IPS-18a (cell line): ENCODE measurements at regions not wholly inside any gene's neighbourhood (a gene's known extent, or its start where the extent isn't known, plus 50 kb on each side); places are given as distances from the start of the nearest gene placed in this dataset.
"Not testable (repeated sequence)": the region's sequence is repeated elsewhere in the genome, so short reads cannot be mapped to it uniquely, and the experiment has no call there.

ENCODE experiments used
- H3K27ac ChIP-seq: one replicate; pipeline ENCODE4 v1.5.1; 2013; ENCODE audit warnings: low read length
- H3K27me3 ChIP-seq: one replicate; pipeline ENCODE4 v1.6.1; 2013; ENCODE audit warnings: mild to moderate bottlenecking, low read length; ENCODE audit not compliant: control insufficient read depth, insufficient read depth
- H3K36me3 ChIP-seq: one replicate; pipeline ENCODE4 v1.6.1; 2013; ENCODE audit warnings: low read depth, low read length; ENCODE audit not compliant: control insufficient read depth
- H3K4me1 ChIP-seq: one replicate; pipeline ENCODE4 v1.6.1; 2013; ENCODE audit warnings: low read depth, low read length; ENCODE audit not compliant: control insufficient read depth
- H3K4me3 ChIP-seq: one replicate; pipeline ENCODE4 v1.5.1; 2013; ENCODE audit warnings: low read length
- H3K9ac ChIP-seq: one replicate; pipeline ENCODE4 v1.6.1; 2013; ENCODE audit warnings: mild to moderate bottlenecking, low read length, moderate library complexity
- H3K9me3 ChIP-seq: one replicate; pipeline ENCODE4 v1.6.1; 2013; ENCODE audit warnings: low read depth, low read length; ENCODE audit not compliant: control insufficient read depth

DNA sequence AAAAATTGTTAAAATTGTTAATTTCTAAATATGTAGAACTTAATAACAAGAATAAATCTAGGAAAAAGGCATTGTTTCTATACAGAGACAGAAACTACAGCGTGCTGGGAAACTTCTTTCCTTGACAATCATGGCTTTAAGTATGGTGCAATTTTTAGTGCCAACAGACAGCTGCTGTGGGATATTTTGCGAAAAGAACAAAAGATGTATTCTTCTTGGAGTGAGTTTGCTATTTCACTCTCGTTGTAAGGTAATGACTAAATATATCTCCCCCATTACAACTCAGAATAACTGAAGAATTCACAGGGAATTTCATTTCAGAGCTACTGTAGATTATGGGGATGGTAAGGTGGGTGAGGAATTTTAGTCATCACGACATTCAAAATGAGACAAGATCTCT, 2055.0 kb upstream of the ACO1 start:
- Histone ChIP-seq H3K4me3 (no peak overlapping the region), H3K9ac (no peak overlapping the region), H3K27me3 (no peaks in the 10 kb centered on the region), H3K27ac (no peak overlapping the region), H3K9me3 (no peaks in the 10 kb centered on the region), H3K4me1 (no peaks in the 10 kb centered on the region), H3K36me3 (no peaks in the 10 kb centered on the region)

DNA sequence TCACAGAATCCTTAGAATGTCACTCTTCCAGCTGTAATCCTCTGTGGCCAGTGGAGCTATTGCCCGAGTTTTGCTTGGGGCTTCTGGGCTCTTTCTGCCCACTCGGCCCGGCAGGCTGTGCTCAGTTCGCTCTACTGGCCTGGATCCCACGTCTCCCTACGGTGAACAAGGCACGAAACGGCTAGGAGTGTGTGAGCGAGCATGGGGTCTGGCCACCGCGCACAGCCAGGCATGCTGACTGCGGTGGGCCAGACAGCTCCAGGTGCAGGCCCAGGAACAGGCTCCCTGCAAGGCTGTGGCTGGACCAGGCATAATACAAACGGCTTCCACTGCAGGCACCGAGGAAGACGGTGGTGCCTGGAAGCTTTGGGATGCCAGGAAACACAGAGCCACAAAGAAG, 2035.5 kb upstream of the ACO1 start:
- Histone ChIP-seq H3K27ac (no peak overlapping the region), H3K27me3 (no peaks in the 10 kb centered on the region), H3K4me3 (no peak overlapping the region), H3K9me3 (no peaks in the 10 kb centered on the region), H3K9ac (no peak overlapping the region), H3K36me3 (no peaks in the 10 kb centered on the region), H3K4me1 (no peaks in the 10 kb centered on the region)

DNA sequence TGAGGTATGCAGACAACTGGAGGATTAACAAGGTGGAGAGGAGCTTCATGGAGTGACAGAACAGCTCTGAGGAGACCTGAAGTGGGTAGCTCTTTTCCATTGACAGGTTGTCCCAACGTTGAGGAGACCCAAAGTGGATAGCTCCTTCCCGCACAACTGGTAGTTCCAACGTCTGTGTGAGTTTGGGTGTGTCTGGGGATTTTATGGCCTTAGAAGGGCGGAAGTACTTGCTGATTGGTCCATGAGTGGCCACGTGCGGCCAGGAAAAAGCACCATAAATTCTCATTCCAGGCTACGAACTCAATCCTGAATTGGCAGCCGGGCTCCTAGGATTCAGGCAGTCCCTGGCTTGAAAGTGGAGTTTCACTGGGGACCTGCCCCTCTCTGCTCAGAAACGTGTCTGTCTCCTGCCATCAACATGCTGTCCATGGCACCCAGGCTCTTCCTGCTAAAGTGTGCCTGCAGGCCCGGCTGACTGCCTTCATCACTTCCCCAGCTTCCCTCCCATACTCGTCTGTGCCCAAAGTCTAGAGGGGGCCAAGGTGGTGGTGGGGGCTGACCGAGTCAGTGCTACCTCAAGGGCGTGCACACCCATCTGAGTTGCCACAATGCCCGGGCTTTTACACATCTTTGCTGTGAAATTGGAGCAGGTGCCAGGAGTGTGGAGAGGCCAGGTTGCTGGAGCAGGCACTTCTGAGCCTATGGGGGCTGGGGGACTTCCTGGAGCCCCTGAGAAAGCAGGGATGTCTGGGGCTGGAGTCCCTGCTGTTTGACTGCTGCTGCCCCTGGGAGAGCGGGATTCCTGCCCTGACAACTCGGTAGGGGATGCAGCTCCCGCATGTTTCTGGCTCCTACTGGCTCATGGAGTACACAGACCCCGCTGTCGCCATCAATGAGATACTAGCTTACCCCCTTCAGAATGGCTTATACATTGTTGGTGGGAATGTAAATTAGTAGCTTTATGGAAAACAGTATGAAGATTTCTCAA, 2034.6 kb upstream of the ACO1 start:
- Histone ChIP-seq H3K36me3 (no peaks in the 10 kb centered on the region), H3K27ac (no peak overlapping the region), H3K9me3 (no peaks in the 10 kb centered on the region), H3K4me1 (no peaks in the 10 kb centered on the region), H3K4me3 (no peak overlapping the region), H3K27me3 (no peaks in the 10 kb centered on the region), H3K9ac (no peak overlapping the region)

DNA sequence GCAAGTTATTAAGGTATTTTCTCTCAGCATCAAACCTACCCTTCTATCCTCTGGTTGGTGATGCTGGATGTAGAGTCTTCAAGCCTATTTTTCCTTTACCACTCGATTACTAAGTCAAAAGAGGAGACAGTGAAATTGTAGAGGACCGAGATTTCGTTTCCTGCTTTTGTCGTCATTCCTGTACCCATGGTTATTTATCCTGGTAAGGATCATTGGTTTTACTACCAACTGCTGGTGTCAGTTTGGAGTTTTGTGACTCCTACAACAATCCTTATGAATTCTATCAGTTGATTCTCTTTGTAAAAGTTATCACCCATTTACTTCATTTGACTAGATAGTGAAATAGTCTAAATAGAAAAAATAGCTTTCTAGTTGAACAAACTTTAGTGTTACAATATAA, 2028.2 kb upstream of the ACO1 start:
- H3K27me3 ChIP-seq, result no peaks in the 10 kb centered on the region
- no peak overlapping the region for H3K9ac ChIP-seq
- H3K9me3 ChIP-seq, result no peaks in the 10 kb centered on the region
- no peak overlapping the region for H3K27ac ChIP-seq
- no peaks in the 10 kb centered on the region for H3K4me1 ChIP-seq
- H3K36me3 ChIP-seq, result no peaks in the 10 kb centered on the region
- no peak overlapping the region for H3K4me3 ChIP-seq

DNA sequence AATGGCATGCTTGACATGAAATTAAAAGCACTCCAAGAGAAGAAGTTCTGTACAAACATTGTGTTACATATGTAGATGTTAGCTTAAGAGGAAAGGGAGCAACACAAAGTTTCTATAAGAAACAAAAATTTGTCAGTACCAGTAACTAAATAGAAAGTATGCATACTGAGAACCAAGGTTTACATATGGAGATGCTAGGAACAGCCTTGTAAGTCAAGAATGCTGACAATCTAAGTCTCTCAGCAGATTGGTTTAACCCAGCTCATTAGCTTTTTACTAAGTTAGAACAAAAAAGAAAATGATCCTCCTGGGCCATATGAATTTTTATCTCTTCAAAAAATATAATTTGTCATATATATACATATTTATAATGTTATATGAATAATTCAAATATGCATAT, 2022.1 kb upstream of the ACO1 start:
- no peaks in the 10 kb centered on the region for H3K4me1 ChIP-seq

DNA sequence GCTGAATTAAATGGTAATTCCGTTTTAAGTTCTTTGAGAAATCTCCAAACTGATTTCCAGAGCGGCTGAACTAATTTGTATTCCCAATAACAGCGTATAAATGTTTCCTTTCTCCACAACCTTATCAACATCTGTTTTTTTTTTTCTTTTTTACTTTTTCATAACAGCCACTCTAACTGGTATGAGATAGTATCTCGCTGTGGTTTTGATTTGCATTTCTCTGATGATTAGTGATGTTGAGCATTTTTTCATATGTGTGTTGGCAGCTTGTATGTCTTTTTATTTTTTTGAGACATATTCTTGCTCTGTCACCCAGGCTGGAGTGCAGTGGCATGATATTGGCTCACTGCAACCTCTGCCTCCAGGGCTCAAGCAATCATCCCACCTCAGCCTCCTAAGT, 2018.3 kb upstream of the ACO1 start:
- not testable (repeated sequence) for H3K36me3 ChIP-seq, H3K27me3 ChIP-seq, H3K9me3 ChIP-seq, H3K4me3 ChIP-seq, H3K27ac ChIP-seq, H3K9ac ChIP-seq, H3K4me1 ChIP-seq

More for the DNA sequence above, 2022.1 kb upstream of the ACO1 start:
- H3K4me3 ChIP-seq, result no peak overlapping the region
- H3K36me3 ChIP-seq, result no peaks in the 10 kb centered on the region
- H3K9me3 ChIP-seq, result no peaks in the 10 kb centered on the region
- H3K27ac ChIP-seq, result no peak overlapping the region
- H3K27me3 ChIP-seq, result no peaks in the 10 kb centered on the region
- no peak overlapping the region for H3K9ac ChIP-seq

DNA sequence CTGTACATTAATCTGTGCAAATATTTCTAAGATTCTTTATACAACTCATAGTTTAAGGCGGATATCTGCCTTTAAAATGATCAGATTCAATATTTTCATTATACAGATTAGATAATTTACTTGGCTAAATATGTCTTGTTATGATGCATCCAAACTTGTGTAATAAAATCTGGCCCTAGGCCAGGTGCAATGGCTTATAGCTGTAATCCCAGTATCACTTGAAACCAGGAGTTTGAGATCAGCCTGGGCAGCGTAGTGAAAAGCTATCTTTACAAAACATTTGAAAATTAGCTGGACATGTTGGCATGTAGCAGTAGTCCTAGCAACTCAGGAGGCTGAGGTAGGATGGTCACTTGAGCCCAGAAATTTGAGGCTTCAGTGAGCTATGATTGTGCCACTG, 2002.2 kb upstream of the ACO1 start:
- no peaks in the 10 kb centered on the region for H3K27me3 ChIP-seq
- no peak overlapping the region for H3K9ac ChIP-seq
- H3K27ac ChIP-seq, result no peak overlapping the region
- H3K9me3 ChIP-seq, result no peaks in the 10 kb centered on the region
- no peak overlapping the region for H3K4me3 ChIP-seq
- H3K4me1 ChIP-seq, result no peaks in the 10 kb centered on the region
- no peaks in the 10 kb centered on the region for H3K36me3 ChIP-seq

DNA sequence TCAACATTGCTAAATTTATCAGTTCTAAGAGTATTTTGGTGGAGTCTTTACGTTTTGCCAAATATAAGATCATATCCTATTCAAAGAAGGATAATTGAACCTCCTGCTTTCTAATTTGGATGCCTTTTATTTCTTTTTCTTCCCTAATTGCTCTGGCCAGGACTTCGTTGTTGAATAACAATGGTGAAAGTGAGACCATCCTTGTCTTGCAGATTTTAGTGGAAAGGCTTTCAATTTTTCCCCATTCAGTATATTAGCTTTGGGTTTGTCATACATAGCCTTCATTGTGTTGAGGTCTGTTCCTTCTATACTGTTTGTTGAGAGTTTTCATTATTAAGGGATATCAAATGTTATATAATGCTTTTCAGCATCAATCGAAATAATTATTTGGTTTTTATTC, 1974.2 kb upstream of the ACO1 start:
- no peak overlapping the region for H3K4me3 ChIP-seq
- no peaks in the 10 kb centered on the region for H3K9me3 ChIP-seq
- H3K36me3 ChIP-seq, result no peaks in the 10 kb centered on the region
- no peak overlapping the region for H3K27ac ChIP-seq
- no peaks in the 10 kb centered on the region for H3K4me1 ChIP-seq
- H3K27me3 ChIP-seq, result no peaks in the 10 kb centered on the region
- no peak overlapping the region for H3K9ac ChIP-seq

DNA sequence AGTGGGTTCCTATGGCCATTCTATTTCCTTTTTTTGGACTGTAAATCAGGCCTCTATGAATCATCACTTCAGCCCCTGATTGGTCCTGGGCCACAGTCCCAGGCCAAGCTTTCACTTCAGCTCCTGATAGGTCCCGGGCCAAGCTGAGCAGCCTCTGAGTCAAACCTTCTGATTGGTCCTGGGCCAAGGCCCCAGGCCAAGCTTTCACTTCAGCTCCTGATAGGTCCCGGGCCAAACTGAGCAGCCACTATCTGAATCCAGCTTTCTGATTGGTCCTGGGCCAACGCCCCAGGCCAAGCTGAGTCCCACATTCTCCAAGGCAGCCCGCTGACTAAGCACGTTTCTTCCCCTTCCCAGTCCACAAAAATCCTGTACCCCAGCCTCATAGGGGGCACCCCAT, 1972.9 kb upstream of the ACO1 start:
- H3K27ac ChIP-seq, result no peak overlapping the region
- H3K4me3 ChIP-seq, result no peak overlapping the region
- no peaks in the 10 kb centered on the region for H3K9me3 ChIP-seq
- no peaks in the 10 kb centered on the region for H3K4me1 ChIP-seq
- no peak overlapping the region for H3K9ac ChIP-seq
- H3K36me3 ChIP-seq, result no peaks in the 10 kb centered on the region
- H3K27me3 ChIP-seq, result no peaks in the 10 kb centered on the region

DNA sequence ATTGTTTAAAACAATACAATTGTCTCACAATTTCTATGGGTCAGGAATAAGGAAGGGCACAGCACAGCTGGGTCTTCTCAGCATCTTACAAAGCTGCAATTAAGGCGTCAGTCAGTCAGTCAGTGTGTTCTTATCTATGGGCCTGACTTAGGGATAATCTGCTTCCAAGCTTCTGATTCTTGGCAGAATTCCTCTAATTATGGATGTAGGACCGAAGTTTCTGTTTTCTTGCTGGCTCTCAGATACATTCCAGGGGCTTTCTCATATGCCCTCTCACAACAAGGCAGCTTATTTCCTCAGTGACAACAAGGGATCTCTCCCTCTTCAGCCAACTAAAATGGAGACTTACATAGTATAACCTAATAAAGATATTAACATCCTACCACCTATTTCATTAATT, 1925.3 kb upstream of the ACO1 start:
- Histone ChIP-seq H3K4me3 (no peak overlapping the region), H3K9ac (no peak overlapping the region), H3K27ac (no peak overlapping the region), H3K9me3 (no peaks in the 10 kb centered on the region), H3K36me3 (no peaks in the 10 kb centered on the region), H3K4me1 (no peaks in the 10 kb centered on the region), H3K27me3 (no peaks in the 10 kb centered on the region)

DNA sequence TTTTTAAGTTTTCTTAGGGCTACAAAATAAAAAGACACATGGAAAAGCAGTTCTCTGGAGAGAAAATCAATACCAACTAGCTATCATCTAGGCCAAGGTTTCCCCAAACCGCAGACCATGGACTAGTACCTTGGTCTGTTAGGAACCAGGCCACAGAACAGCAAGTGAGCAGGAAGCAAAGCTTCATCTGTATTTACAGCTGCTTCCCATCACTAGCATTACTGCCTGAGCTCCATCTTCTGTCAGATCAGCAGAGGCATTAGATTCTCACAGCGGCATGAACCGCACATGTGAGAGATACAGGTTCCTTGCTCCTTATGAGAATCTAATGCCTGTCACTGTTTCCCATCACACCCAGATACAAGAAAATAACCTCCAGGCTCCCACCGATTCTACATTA, 1907.6 kb upstream of the ACO1 start:
- no peaks in the 10 kb centered on the region for H3K27me3 ChIP-seq
- no peak overlapping the region for H3K4me3 ChIP-seq
- H3K4me1 ChIP-seq, result no peaks in the 10 kb centered on the region
- no peaks in the 10 kb centered on the region for H3K9me3 ChIP-seq
- H3K36me3 ChIP-seq, result no peaks in the 10 kb centered on the region
- H3K27ac ChIP-seq, result no peak overlapping the region
- no peak overlapping the region for H3K9ac ChIP-seq

DNA sequence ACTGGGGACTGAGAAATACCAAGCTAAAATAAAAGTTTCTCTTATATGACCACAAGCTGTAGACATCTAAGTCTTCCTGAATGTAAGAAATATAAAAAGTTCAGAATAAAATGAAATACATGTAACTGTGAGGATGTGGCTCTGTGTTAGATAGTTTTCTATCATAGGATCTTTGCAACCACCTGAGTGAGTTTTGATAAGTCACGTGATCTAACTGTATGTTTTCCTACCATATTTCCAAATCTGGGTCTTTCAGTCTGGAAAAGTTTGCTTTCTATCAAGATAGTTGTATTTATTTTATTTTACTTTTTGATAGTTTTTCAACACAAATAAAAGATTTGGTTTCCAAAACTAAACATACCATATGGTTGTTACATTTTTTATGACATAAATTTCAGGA, 1905.8 kb upstream of the ACO1 start:
- H3K9me3 ChIP-seq, result no peaks in the 10 kb centered on the region
- no peak overlapping the region for H3K9ac ChIP-seq
- no peak overlapping the region for H3K4me3 ChIP-seq
- no peaks in the 10 kb centered on the region for H3K27me3 ChIP-seq
- no peaks in the 10 kb centered on the region for H3K36me3 ChIP-seq
- H3K27ac ChIP-seq, result no peak overlapping the region
- no peaks in the 10 kb centered on the region for H3K4me1 ChIP-seq
